NCI-H1417 (cell line): ENCODE measurements at regions not wholly inside any gene's neighbourhood (a gene's known extent, or its start where the extent isn't known, plus 50 kb on each side); places are given as distances from the start of the nearest gene placed in this dataset.
"Not testable (repeated sequence)": the region's sequence is repeated elsewhere in the genome, so short reads cannot be mapped to it uniquely, and the experiment has no call there.

Experiments
- DNase-seq, 3 experiments: peaks; one replicate each; lab custom pipeline; 2025; lab: John Stamatoyannopoulos, UW

DNA sequence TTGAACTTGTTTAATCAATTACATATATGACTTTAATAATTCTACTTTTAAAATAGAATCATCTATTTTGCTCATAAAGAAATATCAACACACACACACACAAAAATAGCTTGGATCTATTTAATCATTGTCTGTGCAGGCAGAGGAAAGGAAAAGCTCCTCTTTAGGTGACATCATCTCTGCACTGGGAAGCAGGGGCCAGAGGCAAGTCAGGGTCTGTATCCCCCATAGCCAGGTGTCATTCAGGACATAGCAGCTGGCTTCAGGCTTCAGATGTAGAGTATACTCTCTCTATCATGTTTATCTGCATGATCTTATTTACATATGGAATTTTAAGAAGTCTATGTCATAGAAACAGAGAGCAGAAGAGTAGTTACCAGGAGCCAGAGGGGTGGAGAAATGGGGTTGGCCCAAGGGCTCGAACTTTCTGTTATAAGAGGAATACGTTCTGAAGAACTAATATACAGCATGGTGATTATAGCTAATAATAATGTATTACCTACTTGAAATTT lies 110.4 kb upstream of the LDB2 start:
- DNase-seq = no peak

DNA sequence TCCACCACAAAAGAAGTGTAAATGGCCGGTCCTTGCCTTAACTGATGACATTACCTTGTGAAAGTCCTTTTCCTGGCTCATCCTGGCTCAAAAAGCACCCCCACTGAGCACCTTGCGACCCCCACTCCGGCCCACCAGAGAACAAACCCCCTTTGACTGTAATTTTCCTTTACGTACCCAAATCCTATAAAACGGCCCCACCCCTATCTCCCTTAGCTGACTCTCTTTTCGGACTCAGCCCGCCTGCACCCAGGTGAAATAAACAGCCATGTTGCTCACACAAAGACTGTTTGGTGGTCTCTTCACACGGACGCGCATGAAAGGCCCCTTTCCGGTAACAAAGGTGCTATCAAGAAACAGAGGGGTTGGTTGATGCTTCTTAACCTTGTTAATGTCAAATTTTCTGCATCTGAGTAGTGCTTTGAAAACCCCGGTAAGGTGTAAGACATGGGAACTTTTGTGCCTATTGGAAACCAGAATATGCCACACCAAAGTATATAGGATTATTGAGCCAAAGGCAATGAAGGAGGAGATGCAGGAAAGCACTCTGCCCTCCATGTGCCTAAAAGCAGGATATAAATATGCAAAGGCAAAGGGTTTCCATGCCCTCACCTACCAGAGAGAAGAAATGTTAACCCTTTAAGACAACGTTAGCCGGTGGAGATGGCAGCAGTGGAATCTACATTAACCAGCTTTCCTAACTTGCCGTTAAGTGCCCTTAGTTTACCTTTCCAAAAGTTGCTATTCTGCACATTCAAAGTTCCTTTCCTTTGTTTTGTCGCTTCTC lies 105.4 kb upstream of the LDB2 start:
- not testable (repeated sequence) for DNase-seq

DNA sequence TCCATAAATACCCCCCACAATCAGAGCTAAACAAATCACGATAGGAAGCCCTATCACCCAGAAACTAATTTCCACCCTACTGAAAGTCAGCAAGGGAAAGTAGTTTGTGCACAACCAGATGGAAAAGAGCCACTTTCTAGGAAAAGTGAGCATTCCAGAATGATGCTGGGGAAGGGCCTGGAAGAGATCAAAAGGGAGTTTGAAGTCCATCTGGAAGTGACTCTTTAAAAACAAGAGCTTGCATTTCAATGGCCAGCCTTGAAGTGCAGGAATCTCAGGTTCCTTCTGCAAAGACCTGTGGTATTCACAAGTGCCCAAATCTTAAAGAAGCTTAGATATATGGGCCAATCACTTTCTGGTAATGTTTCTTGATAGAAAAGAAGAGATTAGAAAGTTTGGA lies 97.0 kb upstream of the LDB2 start:
- no peak for DNase-seq

DNA sequence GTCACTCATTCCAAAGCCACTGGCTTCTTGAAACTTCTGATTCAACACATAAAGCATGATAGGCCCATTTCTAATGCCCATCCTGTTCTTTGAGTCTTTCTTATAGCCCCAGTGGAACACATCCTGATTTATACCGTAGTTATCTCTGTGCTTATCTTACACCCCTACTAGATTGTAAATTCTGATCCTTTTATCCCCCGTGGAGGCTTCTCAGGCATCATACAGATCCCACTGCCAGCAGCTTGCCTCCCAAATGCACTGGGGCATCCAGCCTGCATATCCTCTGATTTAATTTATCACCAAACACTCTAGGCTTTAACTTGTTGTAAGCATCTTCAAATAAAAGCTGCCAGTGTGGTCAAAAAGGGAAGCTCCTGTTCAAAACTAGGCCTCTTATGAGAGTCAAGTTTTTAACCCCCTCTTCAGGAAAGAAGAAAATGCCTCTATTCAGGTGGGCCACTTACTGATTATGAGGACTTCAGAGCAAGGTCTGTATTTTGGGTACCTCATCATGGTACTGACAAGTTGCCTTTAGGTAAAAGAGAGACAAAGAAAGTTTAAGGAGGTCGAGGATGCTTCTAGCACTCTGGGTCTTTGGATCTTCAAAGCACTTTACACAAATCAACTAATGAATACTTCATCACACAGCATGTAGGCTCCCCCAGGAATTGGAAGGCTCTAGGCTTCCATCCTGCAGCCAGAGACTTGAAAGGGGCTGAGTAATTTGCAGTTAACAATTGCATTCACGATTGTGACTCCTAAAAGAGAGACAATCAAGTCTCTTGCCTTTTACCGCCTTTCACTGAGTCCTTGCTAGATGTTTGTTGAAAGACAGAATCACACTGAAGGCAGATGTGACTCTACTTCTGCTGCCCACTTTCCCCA lies 95.8 kb upstream of the LDB2 start:
- DNase-seq = no peak

DNA sequence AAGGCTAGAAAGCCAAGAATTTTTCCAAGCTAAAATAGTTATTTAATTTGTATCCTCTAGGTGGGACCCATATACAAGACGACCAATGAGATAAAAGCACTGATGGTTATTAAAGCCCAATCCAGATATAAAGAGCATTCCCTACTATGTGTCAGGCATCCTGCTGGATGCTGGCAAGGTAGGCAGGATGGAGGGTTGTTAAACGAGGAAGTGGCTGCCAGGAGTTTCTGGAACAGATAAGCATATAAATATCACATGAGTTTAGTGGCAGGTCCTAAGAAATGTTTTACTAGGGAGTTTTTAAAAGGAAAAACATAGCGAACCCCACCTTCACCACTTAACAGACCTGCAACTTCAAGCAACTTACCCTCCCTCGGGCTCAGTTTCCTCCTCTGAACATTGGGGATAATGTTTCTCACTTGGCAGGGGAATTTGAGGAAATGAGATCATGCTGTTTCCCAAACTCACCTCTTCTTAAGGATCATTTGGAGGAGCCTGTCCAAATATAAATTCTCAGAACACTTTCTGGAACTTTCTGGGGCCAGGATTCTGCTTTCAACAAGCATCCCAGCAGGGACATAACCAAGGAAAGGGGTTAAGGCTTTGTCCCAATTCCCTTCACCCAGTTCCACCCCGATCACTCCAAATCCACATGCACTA lies 94.3 kb upstream of the LDB2 start:
- no peak for DNase-seq

DNA sequence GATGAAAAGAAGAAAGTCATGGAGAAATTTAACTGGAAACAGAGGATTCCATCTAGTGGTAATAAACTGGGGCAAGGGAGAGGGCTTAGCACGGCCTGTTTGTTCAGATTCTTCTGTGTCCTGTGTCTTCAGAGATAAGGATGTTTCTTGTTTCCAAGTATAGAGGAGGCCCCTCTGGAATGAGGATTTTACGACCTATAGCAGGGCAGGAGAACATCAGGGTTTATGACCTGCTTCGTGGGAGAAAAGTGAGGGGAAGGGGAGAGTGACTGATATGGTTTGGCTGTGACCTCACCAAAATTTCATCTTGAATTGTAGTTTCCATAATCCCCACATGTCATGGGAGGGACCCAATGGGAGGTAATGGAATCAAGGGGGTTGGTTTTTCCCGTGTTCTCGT lies 93.0 kb upstream of the LDB2 start:
- no peak for DNase-seq

DNA sequence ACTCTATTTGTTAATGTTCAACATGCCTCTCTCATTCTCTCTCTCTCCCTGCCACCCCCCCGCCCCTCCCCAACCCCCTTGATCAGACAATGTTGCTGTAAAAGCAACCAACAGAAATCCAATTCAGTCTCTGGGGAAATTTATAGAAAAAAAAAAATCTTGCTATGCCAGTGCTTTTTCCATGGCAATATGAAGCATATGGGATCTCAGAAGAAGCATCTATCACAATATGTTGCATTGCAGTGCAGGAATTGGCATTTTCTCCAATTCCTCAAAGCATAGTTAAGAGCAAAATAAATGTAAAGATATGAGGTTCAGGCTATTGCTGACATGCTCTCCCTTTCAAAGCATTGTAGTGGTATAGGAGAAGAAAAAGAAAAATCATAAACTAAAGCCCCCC lies 90.9 kb upstream of the LDB2 start:
- DNase-seq = no peak

DNA sequence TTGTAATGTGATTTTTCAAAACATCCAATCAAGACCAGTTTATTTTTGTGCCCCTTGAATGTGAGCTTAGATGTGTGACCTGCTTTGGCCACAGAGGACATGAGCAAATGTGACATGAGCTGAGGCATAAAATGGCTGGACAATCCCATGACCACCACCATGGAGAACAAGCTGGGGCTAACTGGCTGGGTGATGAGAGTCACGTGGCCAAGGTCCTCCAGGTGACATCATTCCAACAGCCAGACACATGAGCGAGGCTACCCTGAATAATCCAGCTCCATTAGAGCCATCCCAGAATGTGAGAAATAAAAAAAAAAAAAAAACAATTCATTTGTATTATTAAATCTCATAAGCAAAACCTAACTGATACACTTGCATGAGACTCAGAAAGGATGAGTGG lies 90.4 kb upstream of the LDB2 start:
- no peak for DNase-seq

DNA sequence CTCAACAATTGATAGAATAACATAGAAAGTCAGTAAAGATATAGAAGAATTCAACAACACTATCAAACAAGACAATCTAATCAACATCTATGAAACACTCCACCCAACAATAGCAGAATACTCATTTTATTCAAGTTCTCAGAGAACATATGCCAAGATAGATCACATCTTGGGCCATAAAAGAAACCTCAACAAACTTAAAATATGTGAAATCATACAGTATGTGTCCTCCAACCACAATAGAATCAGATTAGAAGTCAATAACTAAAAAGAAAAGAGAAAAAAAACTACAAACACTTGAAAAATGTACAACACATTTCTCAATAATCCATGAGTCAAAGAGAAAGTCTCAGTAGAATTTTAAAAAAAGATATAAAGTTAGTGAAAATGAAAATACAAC lies 78.6 kb upstream of the LDB2 start:
- no peak for DNase-seq

DNA sequence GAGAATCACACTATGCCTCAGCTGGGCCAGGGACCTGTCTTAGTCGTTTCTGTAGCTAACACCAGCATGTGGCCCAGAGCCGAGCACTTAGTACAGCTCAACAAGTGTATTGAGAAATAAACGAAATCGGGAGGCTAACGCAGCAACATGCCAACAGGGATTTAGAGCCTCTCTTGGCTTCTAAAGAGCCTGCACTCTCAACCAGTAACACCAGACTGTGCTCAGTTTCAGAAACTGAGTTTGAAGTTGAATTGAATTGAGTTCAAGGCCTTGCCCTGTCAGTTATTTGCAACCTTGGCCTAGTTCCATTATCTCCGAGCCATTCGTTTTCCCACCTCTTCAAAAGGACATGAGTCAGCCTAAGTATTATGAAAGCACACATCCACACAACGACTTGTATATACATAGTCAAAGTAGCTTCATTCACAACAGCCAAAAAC lies 71.3 kb upstream of the LDB2 start:
- no peak for DNase-seq

DNA sequence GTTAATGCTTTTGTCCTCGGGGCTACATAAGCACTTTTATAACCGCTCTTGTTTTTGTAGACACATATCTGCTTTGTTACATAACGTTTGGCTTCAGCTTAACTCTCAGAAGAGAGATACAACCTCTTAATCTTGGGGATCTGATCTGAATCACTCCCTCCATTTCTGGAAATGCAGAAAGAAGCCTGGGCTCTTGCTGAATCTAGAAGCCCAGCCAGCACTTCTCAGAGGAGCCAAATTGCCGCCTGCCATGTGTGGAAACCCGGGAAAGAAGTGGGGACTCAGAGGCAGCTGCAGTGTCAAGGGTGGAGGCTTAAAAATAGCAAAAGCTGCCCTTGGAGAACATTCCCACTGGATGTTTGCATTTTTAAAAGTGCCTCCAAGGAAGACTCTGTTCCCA lies 69.3 kb upstream of the LDB2 start:
- no peak for DNase-seq

DNA sequence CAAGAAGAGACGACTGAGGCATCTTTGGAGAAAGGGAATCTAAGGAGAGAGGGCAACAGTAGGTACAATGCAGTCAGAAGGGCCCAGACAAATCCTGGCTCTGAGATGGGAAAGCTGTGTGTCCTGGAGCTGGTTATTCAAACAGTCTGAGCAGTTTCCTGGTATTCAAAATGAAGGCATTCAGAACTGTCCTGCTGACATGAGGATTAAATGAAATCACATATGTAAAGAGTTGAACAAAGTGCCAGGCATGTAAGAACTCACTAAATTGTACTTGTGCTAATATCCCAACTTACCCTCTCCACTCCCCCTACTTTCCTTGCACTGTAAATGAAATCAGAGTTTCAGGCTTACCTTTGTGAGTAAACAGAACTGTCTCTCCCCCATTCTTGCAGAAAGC lies 60.9 kb upstream of the LDB2 start:
- DNase-seq = no peak

DNA sequence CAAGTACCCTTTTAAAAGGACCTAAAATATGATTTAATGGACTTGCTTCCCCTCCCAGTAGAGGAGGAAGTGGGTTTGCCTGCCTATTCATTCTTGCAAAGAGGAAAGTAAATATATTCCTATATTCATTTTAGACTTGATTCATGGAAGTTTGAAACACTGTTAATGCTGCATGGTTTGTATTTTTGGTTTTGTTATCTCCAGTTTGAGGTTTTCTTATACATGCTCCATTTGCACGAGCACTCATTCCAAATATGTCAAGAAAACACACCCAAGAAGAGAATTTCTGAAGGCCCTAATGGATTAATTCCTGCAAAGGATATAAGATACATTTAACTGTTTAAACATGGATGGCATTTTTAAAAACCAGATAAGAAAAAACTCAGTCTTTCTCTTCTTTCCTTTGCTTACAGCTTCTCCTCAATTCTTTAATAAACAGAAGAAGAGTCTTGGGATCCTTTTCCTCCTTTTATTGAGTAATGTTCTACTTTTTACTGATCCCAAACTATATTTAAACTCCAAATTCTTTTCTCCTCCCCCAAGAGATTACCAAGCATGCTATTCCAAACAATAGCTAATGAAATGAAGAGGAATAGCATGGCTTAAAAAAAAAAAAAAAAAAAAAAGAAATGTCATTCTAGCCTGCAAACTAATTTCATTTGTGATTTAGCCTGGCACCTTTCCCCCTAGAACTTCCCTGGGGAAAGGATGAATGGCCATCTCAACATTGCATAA lies 54.6 kb upstream of the LDB2 start:
- no peak for DNase-seq

DNA sequence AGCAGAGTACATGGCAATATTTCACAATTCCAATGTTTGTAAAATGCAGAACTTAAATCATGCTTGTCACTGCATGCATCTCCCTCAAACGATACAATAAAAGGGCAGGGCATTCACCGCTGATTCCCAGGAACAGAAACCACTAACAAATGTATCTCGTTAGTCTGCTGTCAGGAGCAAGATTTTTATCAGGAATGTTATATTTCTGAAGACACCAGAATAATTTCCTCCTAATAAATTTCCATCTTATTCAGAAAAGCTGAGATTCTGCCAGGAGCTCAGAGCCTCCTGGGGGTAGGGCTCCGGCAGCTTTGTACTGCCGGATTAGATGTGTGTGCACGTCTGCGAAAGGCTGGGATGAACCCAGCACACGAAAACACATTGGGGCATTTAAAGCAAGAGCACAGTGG lies 54.0 kb upstream of the LDB2 start:
- DNase-seq = no peak
